Endothelial cell of umbilical vein (primary cell): ENCODE measurements at regions not wholly inside any gene's neighbourhood (a gene's known extent, or its start where the extent isn't known, plus 50 kb on each side); places are given as distances from the start of the nearest gene placed in this dataset.

Experiments used
- BruUV-seq: library from RNA; stranded (reverse); fragments of 400-500 nt; replicated peaks from 2 replicates; lab custom pipeline; 2021; lab: Mats Ljungman, UMichigan
- CTCF ChIA-PET: fragments of 300-600, 350-600 bp; sonication (Branson Sonifier 250); formaldehyde crosslinking; loops from one replicate; lab custom pipeline; 2021; ENCODE audit warnings: antibody characterized with exemption, inconsistent platforms; lab: Charles Lee
- POLR2A ChIA-PET: fragments of 300-600, 350-600 bp; sonication (Branson Sonifier 250); formaldehyde crosslinking; loops from one replicate; lab custom pipeline; 2021; ENCODE audit warnings: antibody characterized with exemption, inconsistent platforms; lab: Charles Lee
- DNase-seq: peaks from one replicate; pipeline ENCODE4 v3.0.0-alpha.2; 2011; ENCODE audit warnings: low read depth, low spot score
- FAIRE-seq: peaks from 2 replicates; lab custom pipeline; 2011; peaks lifted over from hg19 to GRCh38; lab: Jason Lieb, UNC
- H2AFZ ChIP-seq: 2 replicates; pipeline ENCODE4 v1.6.0; 2012; ENCODE audit warnings: low read depth, low read length, control low read depth, inconsistent platforms
- H3K27ac ChIP-seq: 2 replicates; pipeline ENCODE4 v1.5.1; 2011; ENCODE audit warnings: low read depth, mild to moderate bottlenecking, control low read depth, low read length, moderate library complexity; ENCODE audit not compliant: insufficient read depth
- H3K27me3 ChIP-seq, 2 experiments: 2 replicates each; pipeline versions ENCODE4 v1.6.0 to v1.6.1; 2011; ENCODE audit warnings: low read length in 2 of 2, mixed read lengths in 1 of 2; ENCODE audit not compliant: control insufficient read depth in 2 of 2, insufficient read depth in 2 of 2
- H3K36me3 ChIP-seq, 2 experiments: 2 replicates in 1 of 2; 3 replicates in 1 of 2; pipeline ENCODE4 v1.5.1; 2011; ENCODE audit warnings: low read length in 2 of 2, mild to moderate bottlenecking in 1 of 2, moderate library complexity in 1 of 2; ENCODE audit not compliant: control insufficient read depth in 2 of 2, insufficient read depth in 2 of 2; ENCODE audit errors: extremely low read depth in 1 of 2
- H3K4me1 ChIP-seq: 3 replicates; pipeline ENCODE4 v1.5.1; 2011; ENCODE audit warnings: mild to moderate bottlenecking, low read length; ENCODE audit not compliant: control insufficient read depth, insufficient read depth; ENCODE audit errors: extremely low read depth
- H3K4me2 ChIP-seq: 2 replicates; pipeline ENCODE4 v1.6.1; 2011; ENCODE audit warnings: low read length, control low read depth, mixed read lengths; ENCODE audit not compliant: insufficient read depth
- H3K4me3 ChIP-seq, 3 experiments: fragments of 200-600 bp in 1 of 3; sonication (generic), shearing (Covaris generic) in 1 of 3; replicated peaks in 1 of 3; 2 replicates each; pipeline ENCODE4 v1.5.1; 2011 to 2016; ENCODE audit warnings: control low read depth in 3 of 3, low read length in 3 of 3, mild to moderate bottlenecking in 2 of 3, inconsistent platforms in 1 of 3, low read depth in 1 of 3, moderate library complexity in 1 of 3; ENCODE audit not compliant: insufficient read depth in 1 of 3
- H3K79me2 ChIP-seq: 2 replicates; pipeline ENCODE4 v1.6.0; 2012; ENCODE audit warnings: low read length, inconsistent platforms; ENCODE audit not compliant: control insufficient read depth, insufficient read depth
- H3K9ac ChIP-seq: replicated peaks from 2 replicates; pipeline ENCODE3; 2011; ENCODE audit warnings: low read length, control low read depth; ENCODE audit not compliant: insufficient read depth; ENCODE audit errors: extremely low read depth
- H3K9me1 ChIP-seq: replicated peaks from 3 replicates; pipeline ENCODE4 v1.6.0; 2011; ENCODE audit warnings: mild to moderate bottlenecking, low read length; ENCODE audit not compliant: control insufficient read depth, insufficient read depth; ENCODE audit errors: extremely low read depth
- H3K9me3 ChIP-seq: replicated peaks from 2 replicates; pipeline ENCODE4 v1.5.1; 2012; ENCODE audit warnings: low read length, inconsistent platforms; ENCODE audit not compliant: control insufficient read depth, insufficient read depth
- H4K20me1 ChIP-seq: replicated peaks from 2 replicates; pipeline ENCODE3; 2011; ENCODE audit warnings: mild to moderate bottlenecking, low read length; ENCODE audit not compliant: control insufficient read depth, insufficient read depth; ENCODE audit errors: extremely low read depth
- CTCF ChIP-seq, 2 donors: IDR thresholded peaks; 1 replicate in 1 of 2; 2 replicates in 1 of 2; pipeline ENCODE4 v1.5.1; 2011; ENCODE audit warnings: low read length in 2 of 2, mild to moderate bottlenecking in 2 of 2, moderate library complexity in 2 of 2, control low read depth in 1 of 2, inconsistent platforms in 1 of 2, low read depth in 1 of 2; ENCODE audit not compliant: insufficient read depth in 1 of 2; ENCODE audit errors: extremely low read depth in 1 of 2
- EZH2 ChIP-seq: IDR thresholded peaks from 2 replicates; pipeline ENCODE4 v1.6.1; 2012; ENCODE audit warnings: borderline replicate concordance, low read depth, mild to moderate bottlenecking, moderate library complexity, low read length, inconsistent platforms; ENCODE audit not compliant: severe bottlenecking
- FOS ChIP-seq: IDR thresholded peaks from 2 replicates; pipeline ENCODE4 v1.6.1; 2011; ENCODE audit warnings: mild to moderate bottlenecking, low read length, moderate library complexity, borderline replicate concordance; ENCODE audit not compliant: insufficient read depth
- GATA2 ChIP-seq: IDR thresholded peaks from 2 replicates; pipeline ENCODE4 v1.7.0; 2011; ENCODE audit warnings: low read depth, mild to moderate bottlenecking, moderate library complexity, mixed read lengths, low read length; ENCODE audit not compliant: insufficient read length, insufficient read depth
- JUN ChIP-seq: IDR thresholded peaks from 2 replicates; pipeline ENCODE4 v1.6.1; 2011; ENCODE audit warnings: borderline replicate concordance, low read depth; ENCODE audit not compliant: insufficient read length, insufficient read depth
- MAX ChIP-seq: IDR thresholded peaks from 2 replicates; pipeline ENCODE4 v1.6.1; 2011; ENCODE audit not compliant: insufficient read depth, insufficient read length
- MYC ChIP-seq: IDR thresholded peaks from one replicate; pipeline ENCODE4 v1.6.1; 2011; ENCODE audit warnings: mild to moderate bottlenecking, low read depth, low read length
- POLR2A ChIP-seq: IDR thresholded peaks from 2 replicates; pipeline ENCODE4 v1.6.1; 2012; ENCODE audit warnings: low read depth, mild to moderate bottlenecking, control low read depth, low read length
- POLR2AphosphoS5 ChIP-seq: IDR thresholded peaks from 2 replicates; pipeline ENCODE4 v1.6.1; 2012; ENCODE audit warnings: low read depth, mild to moderate bottlenecking, control low read depth, low read length, moderate library complexity; ENCODE audit not compliant: insufficient read depth
- dilution Hi-C: fragments of 300-500 bp; cut with MboI; formaldehyde crosslinking; loops from one replicate; pipeline ENCODE4 v1.15.0; 2019; ENCODE audit warnings: low sequenced_read_pairs; ENCODE audit not compliant: extremely low pct_ligation_motif_present
- intact Hi-C: fragments of 100-400 bp; cut with micrococcal nuclease; formaldehyde crosslinking; loops from one replicate; pipeline ENCODE4 v1.10.0; 2022

- ChIA-PET CTCF (interaction anchor here (1.5 kb wide), 1 partner anchor 38 kb away, joined by 3 read pairs; no protein-coding TSS in a partner anchor), POLR2A (no interaction called here)
- H3K4me3 ChIP-seq = no peak overlapping the region
- no peaks in the 10 kb centered on the region for H4K20me1 ChIP-seq
- DNase-seq (no peak), FAIRE-seq (no peak)
- TF ChIP-seq MAX (no peak), POLR2A (no peak), FOS (no peak), MYC (no peak), GATA2 (no peak), CTCF (IDR thresholded peaks at IDR 0.05; ENCODE audit: extremely low read depth in 1 of 2, insufficient read depth in 1 of 2, low read depth in 1 of 2, low read length in 2 of 2) (no peak), EZH2 (no peak), JUN (no peak), POLR2AphosphoS5 (no peak)
- no peaks in the 10 kb centered on the region for H3K4me1 ChIP-seq
- no peaks in the 10 kb centered on the region for H3K9me3 ChIP-seq
- no peaks in the 10 kb centered on the region for H3K9me1 ChIP-seq
- intact Hi-C loops = no loop called here
- no peak overlapping the region for H3K9ac ChIP-seq
- no peaks in the 10 kb centered on the region for H3K36me3 ChIP-seq
- no TSS peak for BruUV-seq
- no peaks in the 10 kb centered on the region for H3K27me3 ChIP-seq
- H2AFZ ChIP-seq = no peak overlapping the region
- H3K27ac ChIP-seq = no peak overlapping the region
- dilution Hi-C loops = no loop called here
- H3K79me2 ChIP-seq = no peaks in the 10 kb centered on the region
- no peak overlapping the region for H3K4me2 ChIP-seq
Measured at GRCh38 chr6:79307321-79308036, 73.0 kb upstream of the HMGN3 start.
